Activated T-helper 17 cell treated with anti-CD3 and anti-CD28 coated beads, Interleukin-2, amount 50 U/mL, for 72 hours (primary cell): ENCODE measurements at regions not wholly inside any gene's neighbourhood (a gene's known extent, or its start where the extent isn't known, plus 50 kb on each side); places are given as distances from the start of the nearest gene placed in this dataset.

ENCODE experiments used
- ATAC-seq: fragments of 150-1000 bp; cut with Tn5 transposase; replicated peaks from 2 replicates; pipeline ENCODE4 v1.10.0; 2021; ENCODE audit warnings: mild to moderate bottlenecking, moderate library complexity
- H3K27ac Mint-ChIP-seq: one replicate; pipeline ENCODE4 v1.8.0; 2022; ENCODE audit warnings: mixed read lengths
- H3K27me3 Mint-ChIP-seq: one replicate; pipeline ENCODE4 v1.8.0; 2022; ENCODE audit warnings: mixed read lengths
- H3K36me3 Mint-ChIP-seq: one replicate; pipeline ENCODE4 v1.8.0; 2022; ENCODE audit warnings: low read depth, mild to moderate bottlenecking, mixed read lengths
- H3K4me1 Mint-ChIP-seq: one replicate; pipeline ENCODE4 v1.8.0; 2022; ENCODE audit warnings: mixed read lengths
- H3K4me3 Mint-ChIP-seq: one replicate; pipeline ENCODE4 v1.8.0; 2022; ENCODE audit warnings: mild to moderate bottlenecking, mixed read lengths
- H3K9me3 Mint-ChIP-seq: one replicate; pipeline ENCODE4 v1.8.0; 2022; ENCODE audit warnings: mixed read lengths

DNA sequence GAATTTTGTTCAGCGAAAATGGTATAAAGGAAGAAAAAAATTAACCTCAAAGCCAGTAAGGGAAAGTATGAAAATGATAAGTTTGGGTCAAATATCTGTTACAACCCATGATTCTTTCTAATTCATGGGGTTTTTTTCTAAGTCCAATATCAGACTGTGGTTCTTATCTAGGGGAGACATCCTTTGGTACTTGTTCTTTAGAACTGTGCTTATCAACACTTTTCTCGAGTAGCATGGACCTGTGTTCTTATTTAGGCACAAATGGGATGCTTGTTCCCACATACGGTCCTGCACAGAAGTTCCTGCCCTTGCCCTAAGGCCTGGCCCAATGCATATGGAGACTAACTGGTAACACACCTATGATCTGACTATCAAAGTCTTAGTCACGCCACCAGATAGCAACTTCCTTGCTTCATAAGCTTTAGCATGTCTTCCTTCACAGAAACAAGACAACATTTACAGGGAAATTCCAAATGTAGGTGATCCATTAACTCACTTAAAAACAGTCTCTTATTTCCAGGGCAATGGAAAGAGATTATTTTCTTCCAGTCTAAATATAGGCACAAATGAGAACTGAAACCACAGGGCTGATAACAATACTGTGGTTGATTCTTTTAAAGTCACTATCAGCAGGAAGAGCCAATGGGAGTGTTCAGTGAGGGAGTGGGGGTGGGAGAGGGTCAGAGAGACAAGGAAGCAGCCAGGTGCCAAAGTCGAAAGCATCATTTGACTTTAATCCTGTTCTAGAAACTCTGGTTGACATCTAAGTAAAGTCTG is 268.8 kb upstream of the ANKRD55 start:
- Mint-ChIP-seq H3K9me3 (no peaks in the 10 kb centered on the region), H3K4me3 (peak overlapping the region; percentile 21), H3K27me3 (no peaks in the 10 kb centered on the region), H3K36me3 (no peaks in the 10 kb centered on the region), H3K4me1 (peaks cover 8% of the 10 kb centered on the region), H3K27ac (peak overlapping the region; percentile 9)
- peak; percentile 72 for ATAC-seq

DNA sequence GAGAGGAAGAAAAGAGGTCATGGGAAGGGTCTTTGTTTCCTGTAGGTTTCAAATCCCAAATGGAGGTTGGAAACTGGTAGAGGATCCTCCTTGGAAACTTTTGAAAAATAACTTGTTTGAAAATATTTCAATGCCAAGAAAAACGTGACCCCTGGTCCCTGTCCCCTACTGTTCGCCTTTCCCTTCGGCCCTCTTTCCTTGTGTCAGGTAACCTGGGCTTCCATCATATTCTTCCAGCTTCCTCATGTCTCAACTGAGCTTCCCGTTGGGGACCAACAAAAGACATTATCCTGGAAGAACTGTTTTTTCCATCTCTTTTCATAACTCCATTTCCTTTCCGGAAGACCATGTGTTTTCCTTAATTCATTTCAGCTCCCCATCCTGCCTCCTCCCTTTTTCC is 266.8 kb upstream of the ANKRD55 start:
- peaks cover 13% of the 10 kb centered on the region for H3K4me1 Mint-ChIP-seq
- no peak for ATAC-seq
- H3K4me3 Mint-ChIP-seq: no peak overlapping the region
- H3K9me3 Mint-ChIP-seq: no peaks in the 10 kb centered on the region
- no peaks in the 10 kb centered on the region for H3K36me3 Mint-ChIP-seq
- no peaks in the 10 kb centered on the region for H3K27me3 Mint-ChIP-seq
- H3K27ac Mint-ChIP-seq: no peak overlapping the region

DNA sequence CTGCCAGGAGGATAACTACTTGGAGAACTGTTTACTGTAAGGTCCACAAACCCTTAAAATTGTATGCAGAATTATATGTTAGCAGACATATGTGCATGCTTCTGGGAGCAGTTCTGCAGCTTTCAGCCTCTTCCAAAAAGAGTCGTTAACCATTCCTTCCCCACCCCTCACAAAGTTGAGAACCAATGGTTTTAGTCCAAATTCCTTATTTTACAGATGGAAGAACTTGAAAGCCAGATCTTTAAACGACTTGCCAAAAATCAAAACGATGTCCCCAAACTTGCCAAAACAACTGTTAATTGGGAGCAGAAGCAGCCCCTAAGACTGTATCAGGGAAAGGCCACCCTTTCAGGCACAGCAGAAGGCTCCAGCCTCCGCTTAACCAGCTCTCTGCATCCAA is 266.4 kb upstream of the ANKRD55 start:
- Mint-ChIP-seq H3K4me3 (no peak overlapping the region), H3K36me3 (no peaks in the 10 kb centered on the region), H3K4me1 (peaks cover 13% of the 10 kb centered on the region), H3K9me3 (no peaks in the 10 kb centered on the region), H3K27me3 (no peaks in the 10 kb centered on the region), H3K27ac (no peak overlapping the region)
- ATAC-seq: no peak

DNA sequence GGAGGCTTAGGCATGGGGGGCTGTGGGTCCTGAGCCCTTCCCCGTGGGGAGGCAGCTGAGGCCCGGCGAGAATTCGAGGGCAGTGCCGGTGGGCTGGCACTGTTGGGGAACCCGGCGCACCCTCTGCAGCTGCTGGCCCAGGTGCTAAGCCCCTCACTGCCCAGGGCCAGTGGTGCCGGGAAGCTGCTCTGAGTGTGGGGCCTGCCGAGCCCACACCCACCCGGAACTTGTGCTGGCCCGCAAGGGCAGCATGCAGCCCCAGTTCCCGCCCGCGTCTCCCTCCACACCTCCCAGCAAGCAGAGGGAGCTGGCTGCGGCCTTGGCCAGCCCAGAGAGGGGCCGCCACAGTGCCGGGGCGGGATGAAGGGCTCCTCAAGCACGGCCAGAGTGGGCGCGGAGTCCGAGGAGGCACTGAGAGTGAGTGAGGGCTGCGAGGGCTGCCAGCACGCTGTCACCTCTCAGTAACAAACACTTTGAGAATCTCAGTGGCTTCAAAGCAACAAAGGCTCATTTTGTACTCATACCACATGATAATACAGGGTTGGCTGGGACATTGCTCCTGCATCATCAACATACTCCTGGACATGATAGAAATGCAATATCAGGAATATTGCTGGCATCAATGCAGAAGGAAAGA is 265.7 kb upstream of the ANKRD55 start:
- no peaks in the 10 kb centered on the region for H3K36me3 Mint-ChIP-seq
- H3K27me3 Mint-ChIP-seq: no peaks in the 10 kb centered on the region
- H3K4me3 Mint-ChIP-seq: no peak overlapping the region
- no peak for ATAC-seq
- no peaks in the 10 kb centered on the region for H3K9me3 Mint-ChIP-seq
- H3K27ac Mint-ChIP-seq: no peak overlapping the region
- H3K4me1 Mint-ChIP-seq: peaks cover 13% of the 10 kb centered on the region

DNA sequence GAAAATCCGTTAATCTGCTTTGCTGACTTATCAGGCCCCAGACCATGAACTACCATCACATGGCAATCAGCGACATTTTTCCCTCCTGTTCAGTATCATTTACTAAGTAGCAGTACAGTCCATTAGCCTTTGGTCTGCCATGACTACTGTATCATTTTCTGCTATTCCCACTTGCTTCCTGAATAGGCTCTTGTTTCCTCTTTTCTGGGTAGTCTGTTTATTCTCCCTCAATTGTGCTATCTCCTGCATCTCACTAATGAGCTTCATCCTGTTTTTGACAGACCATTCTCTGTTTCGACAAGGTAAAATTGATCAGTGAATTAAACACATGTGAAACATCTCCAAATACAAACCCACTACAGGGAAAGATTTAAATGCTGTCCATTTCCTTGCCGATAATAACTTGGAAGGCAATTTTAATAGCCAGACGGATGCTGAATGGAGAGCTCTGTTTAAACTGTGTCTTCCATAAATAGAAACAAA is 263.5 kb upstream of the ANKRD55 start:
- Mint-ChIP-seq H3K36me3 (no peaks in the 10 kb centered on the region), H3K27me3 (no peaks in the 10 kb centered on the region), H3K4me3 (no peak overlapping the region), H3K27ac (no peak overlapping the region), H3K4me1 (peaks cover 7% of the 10 kb centered on the region), H3K9me3 (no peaks in the 10 kb centered on the region)
- ATAC-seq: no peak

DNA sequence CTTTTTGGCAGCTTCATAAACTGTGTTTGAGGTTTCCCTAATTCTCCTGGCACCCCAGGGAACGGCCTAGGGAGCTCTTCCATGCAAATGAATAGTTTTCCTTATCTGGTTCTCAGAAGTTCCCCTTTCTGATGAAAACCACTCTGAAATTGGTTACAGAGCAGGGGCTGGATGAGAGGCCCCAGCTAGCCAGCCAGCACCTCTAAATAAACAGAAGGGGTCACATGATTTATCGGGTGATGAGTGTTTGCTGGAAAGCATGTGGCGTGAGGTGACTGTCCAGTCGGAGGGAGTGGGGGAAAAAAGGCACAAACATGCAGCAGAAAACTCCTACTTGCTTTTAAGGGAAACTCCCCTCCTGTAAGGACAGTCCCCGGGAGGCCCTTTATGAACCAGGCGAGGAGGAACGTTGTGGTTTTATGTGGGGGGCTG is 261.2 kb upstream of the ANKRD55 start:
- no peak overlapping the region for H3K27ac Mint-ChIP-seq
- H3K9me3 Mint-ChIP-seq: no peaks in the 10 kb centered on the region
- no peak overlapping the region for H3K4me3 Mint-ChIP-seq
- no peaks in the 10 kb centered on the region for H3K27me3 Mint-ChIP-seq
- H3K36me3 Mint-ChIP-seq: no peaks in the 10 kb centered on the region
- peaks cover 16% of the 10 kb centered on the region for H3K4me1 Mint-ChIP-seq
- ATAC-seq: no peak

DNA sequence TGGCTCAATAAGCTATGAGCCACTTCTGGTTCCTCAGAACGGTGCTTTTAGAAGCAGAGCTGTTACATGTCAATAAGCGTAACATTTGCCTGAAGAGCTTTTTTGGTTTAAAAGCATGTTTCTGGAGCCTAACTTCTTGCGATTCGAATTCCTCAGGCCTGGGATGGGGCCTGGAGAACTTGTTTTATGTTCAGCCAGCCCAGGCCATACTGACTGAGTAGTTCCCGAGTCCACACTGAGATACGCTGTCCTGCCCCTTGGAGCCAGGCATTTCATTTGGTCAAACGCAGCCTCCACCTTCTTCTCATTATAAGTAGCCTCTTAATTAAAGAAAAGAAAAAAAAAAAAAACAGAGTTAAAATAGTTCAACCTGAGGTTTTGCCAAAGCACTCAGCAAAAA is 260.6 kb upstream of the ANKRD55 start:
- Mint-ChIP-seq H3K36me3 (no peaks in the 10 kb centered on the region), H3K4me3 (no peak overlapping the region), H3K4me1 (peaks cover 16% of the 10 kb centered on the region), H3K9me3 (no peaks in the 10 kb centered on the region), H3K27me3 (no peaks in the 10 kb centered on the region), H3K27ac (no peak overlapping the region)
- no peak for ATAC-seq

DNA sequence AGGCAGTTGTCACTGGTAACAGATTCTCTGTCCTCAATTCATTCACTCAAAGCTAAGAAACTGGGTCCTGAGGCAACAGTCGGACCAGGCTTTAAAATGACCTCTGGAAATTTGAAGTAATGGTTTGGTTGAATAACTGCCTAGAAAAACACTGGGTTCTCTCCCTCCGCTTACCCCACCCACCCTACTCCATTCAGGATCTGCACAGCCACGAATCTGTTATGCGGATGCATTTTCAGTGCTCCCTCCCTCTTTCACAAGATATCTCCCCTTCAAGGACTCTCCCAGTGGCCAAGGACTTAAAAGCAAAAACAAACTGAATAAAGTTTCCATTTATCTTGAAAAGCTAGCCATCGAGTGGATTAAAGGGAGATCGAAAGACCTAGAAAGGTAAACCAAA is 260.2 kb upstream of the ANKRD55 start:
- no peaks in the 10 kb centered on the region for H3K36me3 Mint-ChIP-seq

DNA sequence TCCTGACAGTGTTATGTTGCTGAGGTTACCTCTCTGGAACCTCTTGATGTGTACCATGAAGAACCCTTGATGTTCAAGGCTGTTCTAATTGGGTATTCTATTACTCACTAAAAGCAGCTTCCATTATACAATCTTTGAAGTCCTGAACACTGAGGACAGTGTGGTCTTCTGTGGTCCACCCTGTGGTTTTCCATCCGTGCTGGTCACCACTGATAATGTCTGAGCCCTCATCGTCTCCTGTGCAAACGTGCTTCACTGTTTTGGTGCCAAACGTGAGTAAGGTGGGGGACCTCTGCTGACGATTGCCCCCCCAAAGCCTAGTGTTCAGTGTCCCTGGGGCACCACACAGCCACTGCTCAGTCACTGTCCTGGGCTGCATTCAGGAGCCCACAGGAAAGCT is 259.7 kb upstream of the ANKRD55 start:
- ATAC-seq: no peak
- H3K9me3 Mint-ChIP-seq: no peaks in the 10 kb centered on the region
- no peaks in the 10 kb centered on the region for H3K27me3 Mint-ChIP-seq
- H3K36me3 Mint-ChIP-seq: no peaks in the 10 kb centered on the region
- no peak overlapping the region for H3K4me3 Mint-ChIP-seq
- peaks cover 16% of the 10 kb centered on the region for H3K4me1 Mint-ChIP-seq
- no peak overlapping the region for H3K27ac Mint-ChIP-seq

More for the DNA sequence above, 260.2 kb upstream of the ANKRD55 start:
- Mint-ChIP-seq H3K27ac (no peak overlapping the region), H3K4me1 (peaks cover 16% of the 10 kb centered on the region), H3K9me3 (no peaks in the 10 kb centered on the region), H3K27me3 (no peaks in the 10 kb centered on the region), H3K4me3 (no peak overlapping the region)
- no peak for ATAC-seq

DNA sequence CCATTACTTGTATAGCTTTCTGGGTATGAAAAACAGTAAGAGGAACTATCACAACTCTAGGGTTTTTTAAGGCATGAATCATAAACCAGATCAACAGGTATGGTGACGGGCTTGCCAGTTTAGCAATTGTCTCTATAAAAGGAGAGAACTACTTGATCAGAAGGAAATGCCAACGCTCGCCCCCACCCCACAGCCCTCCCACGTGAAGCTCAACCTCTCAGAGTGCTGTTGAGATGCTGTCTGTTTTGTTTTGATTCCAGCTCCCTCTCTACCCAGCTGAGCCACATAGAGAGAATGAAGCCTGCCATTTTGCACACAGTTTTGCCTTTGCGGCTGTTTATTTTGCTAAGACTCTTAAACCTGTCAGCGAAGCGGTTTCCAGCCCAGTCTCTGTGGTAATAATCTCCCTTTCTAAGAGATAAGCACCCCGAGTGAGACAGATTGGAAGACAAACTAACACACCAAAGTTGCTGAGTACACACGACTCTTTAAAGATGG is 257.9 kb upstream of the ANKRD55 start:
- Mint-ChIP-seq H3K9me3 (no peaks in the 10 kb centered on the region), H3K27me3 (no peaks in the 10 kb centered on the region), H3K4me1 (peaks cover 9% of the 10 kb centered on the region), H3K36me3 (no peaks in the 10 kb centered on the region), H3K4me3 (peak overlapping the region; percentile 63), H3K27ac (peak overlapping the region; percentile 72)
- ATAC-seq: peak; percentile 89

DNA sequence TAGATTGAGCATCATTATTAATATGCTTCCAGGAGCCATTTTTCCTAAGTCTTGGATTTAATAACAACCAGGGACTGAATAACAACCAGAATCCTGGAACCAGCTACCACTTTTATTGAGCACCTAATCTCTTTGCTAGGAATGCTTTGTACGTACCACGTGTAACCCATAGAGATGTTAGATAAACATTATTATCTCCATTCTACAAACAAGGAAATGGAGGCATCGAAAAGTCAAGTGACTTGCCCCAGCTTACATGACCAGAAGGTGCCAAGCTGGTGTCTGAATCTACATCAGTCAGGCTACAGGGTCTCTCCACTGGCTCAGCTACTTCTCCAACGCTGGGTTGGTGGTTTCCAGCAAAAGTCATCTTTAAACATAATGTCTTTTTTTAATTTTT is 256.1 kb upstream of the ANKRD55 start:
- ATAC-seq: no peak
- H3K36me3 Mint-ChIP-seq: no peaks in the 10 kb centered on the region
- H3K27me3 Mint-ChIP-seq: no peaks in the 10 kb centered on the region
- H3K9me3 Mint-ChIP-seq: no peaks in the 10 kb centered on the region
- peaks cover 9% of the 10 kb centered on the region for H3K4me1 Mint-ChIP-seq
- no peak overlapping the region for H3K4me3 Mint-ChIP-seq
- no peak overlapping the region for H3K27ac Mint-ChIP-seq

DNA sequence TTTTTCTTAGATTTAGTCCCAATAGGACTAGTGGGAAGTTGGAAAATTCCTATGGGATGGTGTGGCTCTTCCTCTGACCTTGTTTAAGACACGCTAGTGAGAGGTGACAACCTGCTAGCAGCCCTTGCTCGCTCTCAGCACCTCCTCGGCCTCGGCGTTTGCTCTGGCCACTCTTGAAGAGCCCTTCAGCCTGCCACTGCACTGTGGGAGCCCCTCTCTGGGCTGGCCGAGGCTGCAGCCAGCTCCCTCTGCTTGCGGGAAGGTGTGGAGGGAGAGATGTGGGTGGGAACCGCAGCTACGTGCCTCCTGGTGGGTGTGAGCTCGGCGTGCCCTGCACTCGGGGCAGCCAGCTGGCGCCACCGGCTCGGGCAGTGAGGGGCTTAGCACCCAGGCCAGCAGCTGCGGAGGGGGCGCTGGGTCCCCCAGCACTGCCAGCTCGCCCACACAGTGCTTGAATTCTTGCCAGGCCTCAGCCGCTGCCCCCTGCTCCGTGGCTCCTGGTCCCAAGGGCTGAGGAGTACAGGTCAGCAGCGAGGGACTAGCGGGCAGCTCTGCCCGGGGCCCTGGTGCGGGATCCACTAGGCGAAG is 254.5 kb upstream of the ANKRD55 start:
- no peaks in the 10 kb centered on the region for H3K9me3 Mint-ChIP-seq
- H3K4me1 Mint-ChIP-seq: peaks cover 9% of the 10 kb centered on the region
- H3K27me3 Mint-ChIP-seq: no peaks in the 10 kb centered on the region
- no peaks in the 10 kb centered on the region for H3K36me3 Mint-ChIP-seq
- ATAC-seq: no peak
- no peak overlapping the region for H3K4me3 Mint-ChIP-seq
- no peak overlapping the region for H3K27ac Mint-ChIP-seq

DNA sequence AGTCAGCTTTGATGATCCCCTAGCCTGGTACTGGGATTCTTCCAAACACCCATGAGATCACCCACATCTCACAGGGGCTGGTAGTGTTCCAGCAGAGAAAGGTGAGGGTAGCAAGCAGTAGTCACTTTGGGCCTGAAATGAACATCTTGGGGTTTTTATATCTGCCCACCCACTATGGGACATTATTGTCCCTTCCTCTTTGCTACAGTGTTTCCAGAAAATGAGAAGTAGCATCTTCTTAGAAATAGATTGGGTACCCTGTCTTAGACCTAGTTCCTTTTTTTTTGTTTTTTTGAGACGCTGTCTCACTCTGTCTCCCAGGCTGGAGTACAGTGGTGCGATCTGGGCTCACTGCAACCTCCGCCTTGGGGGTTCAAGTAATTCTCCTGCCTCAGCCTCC is 249.2 kb upstream of the ANKRD55 start:
- Mint-ChIP-seq H3K27ac (no peak overlapping the region), H3K27me3 (no peaks in the 10 kb centered on the region), H3K36me3 (no peaks in the 10 kb centered on the region), H3K4me3 (peak overlapping the region; percentile 85), H3K4me1 (peaks cover 22% of the 10 kb centered on the region), H3K9me3 (no peaks in the 10 kb centered on the region)
- no peak for ATAC-seq

DNA sequence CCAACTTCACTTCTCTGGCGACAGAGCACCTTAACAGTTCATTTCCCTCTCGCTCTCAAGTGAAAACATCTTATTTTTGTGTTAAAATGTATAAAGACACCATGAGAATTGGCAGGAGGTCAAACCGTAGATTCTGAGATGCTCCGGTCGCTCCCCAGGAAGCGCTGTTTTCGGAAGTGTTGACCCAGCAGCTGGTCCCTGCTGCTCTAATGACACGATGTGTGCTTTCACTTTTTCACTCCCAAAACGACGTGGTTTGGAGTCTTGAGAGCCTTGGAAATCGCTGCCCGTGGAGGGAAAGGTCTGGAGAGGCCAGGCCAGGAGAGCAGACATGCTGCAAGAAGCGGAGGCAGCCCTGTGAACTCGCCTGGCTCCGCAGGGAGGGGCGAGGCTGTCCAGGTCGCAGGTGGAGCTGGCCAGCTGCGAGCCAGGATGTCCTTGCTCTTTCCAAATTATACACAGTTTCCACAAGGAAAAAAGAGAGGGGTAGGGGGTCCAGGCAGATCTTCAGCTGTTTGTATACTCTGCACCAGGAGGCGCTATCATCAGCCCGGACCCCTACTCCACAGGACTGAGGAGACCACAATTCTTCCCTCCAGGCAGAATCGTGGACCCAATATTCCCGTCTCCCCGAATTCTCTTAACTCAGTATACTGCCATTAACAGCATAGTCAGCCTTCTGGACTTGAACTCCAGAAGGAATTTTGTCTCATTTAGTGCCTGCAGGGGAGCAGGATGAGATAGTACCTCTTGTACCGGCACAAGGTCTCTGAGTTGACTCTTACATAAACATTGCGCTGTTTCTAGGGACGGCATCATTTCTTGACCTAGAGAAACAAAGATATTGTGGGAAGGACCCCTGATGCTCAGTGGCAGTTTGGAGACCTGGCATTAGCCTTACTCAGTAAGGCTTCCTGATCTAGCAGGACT is 248.6 kb upstream of the ANKRD55 start:
- Mint-ChIP-seq H3K4me3 (peak overlapping the region; percentile 85), H3K36me3 (no peaks in the 10 kb centered on the region), H3K27ac (peak overlapping the region; percentile 80), H3K4me1 (peaks cover 23% of the 10 kb centered on the region), H3K9me3 (no peaks in the 10 kb centered on the region), H3K27me3 (no peaks in the 10 kb centered on the region)
- ATAC-seq: no peak
